Panc1 (cell line): ENCODE measurements at regions not wholly inside any gene's neighbourhood (a gene's known extent, or its start where the extent isn't known, plus 50 kb on each side); places are given as distances from the start of the nearest gene placed in this dataset.

Experiments
- ATAC-seq: fragments of 200-7000 bp; cut with Tn5 transposase; 2 replicates; pipeline ENCODE4 v1.9.1; 2020; ENCODE audit warnings: mild to moderate bottlenecking, moderate library complexity
- BruUV-seq: library from RNA; stranded (reverse); fragments of 400-500 nt; replicated peaks from 2 replicates; lab custom pipeline; 2021; lab: Mats Ljungman, UMichigan
- CTCF ChIA-PET: fragments of 300-600 bp; sonication (Branson Sonifier 250); formaldehyde crosslinking; loops from one replicate; lab custom pipeline; 2022; ENCODE audit warnings: antibody characterized with exemption; lab: Charles Lee
- POLR2A ChIA-PET: fragments of 300-600 bp; sonication (Branson Sonifier 250); formaldehyde crosslinking; loops from one replicate; lab custom pipeline; 2022; ENCODE audit warnings: antibody characterized with exemption; lab: Charles Lee
- DNase-seq: peaks from one replicate; pipeline ENCODE4 v3.0.0-alpha.2; 2010; ENCODE audit warnings: low read depth, low spot score
- H3K27ac ChIP-seq: 2 replicates; pipeline ENCODE4 v1.5.1; 2011; ENCODE audit warnings: mild to moderate bottlenecking, low read length, inconsistent platforms
- H3K27me3 ChIP-seq: fragments of 200-500 bp; sonication (Bioruptor generic); 2 replicates; pipeline ENCODE4 v1.6.0; 2014; ENCODE audit warnings: low read length, inconsistent platforms; ENCODE audit not compliant: control insufficient read depth, insufficient read depth
- H3K36me3 ChIP-seq: fragments of 200-500 bp; sonication (Bioruptor generic); 2 replicates; pipeline ENCODE4 v1.5.1; 2014; ENCODE audit warnings: inconsistent platforms, mild to moderate bottlenecking, low read length, moderate library complexity; ENCODE audit not compliant: control insufficient read depth, insufficient read depth
- H3K4me1 ChIP-seq: 2 replicates; pipeline ENCODE4 v1.5.1; 2011; ENCODE audit warnings: inconsistent platforms, mild to moderate bottlenecking, low read length, moderate library complexity; ENCODE audit not compliant: control insufficient read depth, insufficient read depth
- H3K4me3 ChIP-seq, 2 experiments: 2 replicates each; pipeline ENCODE4 v1.5.1; 2011 to 2012; ENCODE audit warnings: low read depth in 2 of 2, low read length in 2 of 2, mild to moderate bottlenecking in 2 of 2, inconsistent platforms in 1 of 2, moderate library complexity in 1 of 2
- H3K9me3 ChIP-seq: fragments of 200-500 bp; sonication (Bioruptor generic); 2 replicates; pipeline ENCODE4 v1.5.1; 2014; ENCODE audit warnings: low read depth, mild to moderate bottlenecking, inconsistent platforms, low read length, moderate library complexity; ENCODE audit not compliant: control insufficient read depth, insufficient read depth
- CTCF ChIP-seq: fragments of 450-650 bp; IDR thresholded peaks from 2 replicates; pipeline ENCODE4 v1.5.1; 2017; ENCODE audit warnings: mild to moderate bottlenecking
- POLR2AphosphoS5 ChIP-seq: IDR thresholded peaks from 2 replicates; pipeline ENCODE4 v1.6.1; 2012; ENCODE audit warnings: mild to moderate bottlenecking, low read depth, low read length, moderate library complexity
- REST ChIP-seq, 2 experiments: IDR thresholded peaks; 2 replicates each; pipeline ENCODE4 v1.6.1; 2011 to 2012; ENCODE audit warnings: low read depth in 2 of 2, control low read depth in 1 of 2, low read length in 1 of 2, mild to moderate bottlenecking in 1 of 2, moderate library complexity in 1 of 2; ENCODE audit not compliant: insufficient read depth in 1 of 2
- SIN3A ChIP-seq: IDR thresholded peaks from 2 replicates; pipeline ENCODE4 v1.6.1; 2012; ENCODE audit warnings: low read depth, mild to moderate bottlenecking, low read length, moderate library complexity, borderline replicate concordance; ENCODE audit not compliant: insufficient read depth
- TCF7L2 ChIP-seq: IDR thresholded peaks from 2 replicates; pipeline ENCODE4 v1.6.1; 2011; ENCODE audit warnings: mild to moderate bottlenecking, low read depth, low read length, inconsistent platforms
- in situ Hi-C: cut with HindIII; loops from 2 replicates; pipeline ENCODE4 v1.10.0; 2016; ENCODE audit warnings: low sequenced_read_pairs, low pct_unique_long_range_greater_than_20kb
- intact Hi-C: fragments of 100-400 bp; cut with micrococcal nuclease; formaldehyde crosslinking; loops from one replicate; pipeline ENCODE4 v1.10.0; 2022; ENCODE audit not compliant: unreplicated experiment

- TF ChIP-seq POLR2AphosphoS5, result no peak
- no peak for TF ChIP-seq CTCF
- TF ChIP-seq REST (IDR thresholded peaks at IDR 0.05; ENCODE audit: insufficient read depth in 1 of 2, low read depth in 2 of 2, low read length in 1 of 2), result no peak
- no peak for TF ChIP-seq SIN3A
- TF ChIP-seq TCF7L2, result no peak
- ChIA-PET CTCF (no interaction called here), POLR2A (no interaction called here)
- no peaks in the 10 kb centered on the region for H3K36me3 ChIP-seq
- intact Hi-C loops, result no loop called here
- no peaks in the 10 kb centered on the region for H3K9me3 ChIP-seq
- no peaks in the 10 kb centered on the region for H3K27me3 ChIP-seq
- H3K27ac ChIP-seq, result no peak overlapping the region
- in situ Hi-C loops, result no loop called here
- DNase-seq (no peak), ATAC-seq (no peak)
- no peak overlapping the region for H3K4me3 ChIP-seq
- no TSS peak for BruUV-seq
- no peaks in the 10 kb centered on the region for H3K4me1 ChIP-seq
Observed at GRCh38 chr5:60177596-60177995, 284.1 kb upstream of the PDE4D start.

GRCh38 chr5:60173667-60174066 lies 280.1 kb upstream of the PDE4D start:
- TF ChIP-seq SIN3A, result no peak
- TF ChIP-seq REST (IDR thresholded peaks at IDR 0.05; ENCODE audit: insufficient read depth in 1 of 2, low read depth in 2 of 2, low read length in 1 of 2), result no peak
- no peak for TF ChIP-seq CTCF
- no peak for TF ChIP-seq POLR2AphosphoS5
- TF ChIP-seq TCF7L2, result no peak
- DNase-seq, result no peak
- POLR2A ChIA-PET, result no interaction called here
- in situ Hi-C loops, result no loop called here
- H3K9me3 ChIP-seq, result no peaks in the 10 kb centered on the region
- no peaks in the 10 kb centered on the region for H3K27me3 ChIP-seq
- intact Hi-C loops, result no loop called here
- no peak overlapping the region for H3K27ac ChIP-seq
- no TSS peak for BruUV-seq
- ATAC-seq, result no peak
- CTCF ChIA-PET, result no interaction called here
- no peaks in the 10 kb centered on the region for H3K4me1 ChIP-seq
- no peaks in the 10 kb centered on the region for H3K36me3 ChIP-seq
- no peak overlapping the region for H3K4me3 ChIP-seq
